Osteocyte (in vitro differentiated cells): ENCODE measurements at regions not wholly inside any gene's neighbourhood (a gene's known extent, or its start where the extent isn't known, plus 50 kb on each side); places are given as distances from the start of the nearest gene placed in this dataset.
A peak's percentile ranks its signal among the peaks of the same experiment; 100 is the strongest.

Experiments
- DNase-seq: peaks from one replicate; pipeline ENCODE4 v3.0.0; 2021; ENCODE audit warnings: mixed read lengths; ENCODE audit not compliant: unreplicated experiment; ENCODE audit errors: extremely low spot score
- H3K27ac Mint-ChIP-seq: one replicate; pipeline ENCODE4 v1.8.0; 2021; ENCODE audit warnings: mild to moderate bottlenecking, mixed read lengths; ENCODE audit not compliant: unreplicated experiment
- H3K27me3 Mint-ChIP-seq: one replicate; pipeline ENCODE4 v1.8.0; 2021; ENCODE audit warnings: mixed read lengths; ENCODE audit not compliant: unreplicated experiment
- H3K36me3 Mint-ChIP-seq: one replicate; pipeline ENCODE4 v1.8.0; 2021; ENCODE audit warnings: mixed read lengths; ENCODE audit not compliant: unreplicated experiment
- H3K4me1 Mint-ChIP-seq: one replicate; pipeline ENCODE4 v1.8.0; 2021; ENCODE audit warnings: mixed read lengths; ENCODE audit not compliant: unreplicated experiment
- H3K4me3 Mint-ChIP-seq: one replicate; pipeline ENCODE4 v1.8.0; 2021; ENCODE audit warnings: mild to moderate bottlenecking, moderate library complexity, mixed read lengths; ENCODE audit not compliant: unreplicated experiment
- H3K9me3 Mint-ChIP-seq: one replicate; pipeline ENCODE4 v1.8.0; 2021; ENCODE audit warnings: mixed read lengths; ENCODE audit not compliant: unreplicated experiment
- CTCF ChIP-seq: fragments of 200-600 bp; sonication (generic); IDR thresholded peaks from 2 replicates; pipeline ENCODE4 v1.5.0; 2021; ENCODE audit warnings: antibody characterized with exemption, mild to moderate bottlenecking, moderate library complexity

- no peak for TF ChIP-seq CTCF
- Mint-ChIP-seq H3K4me1 (peaks cover 15% of the 10 kb centered on the region), H3K4me3 (peak overlapping the region; percentile 1), H3K9me3 (no peaks in the 10 kb centered on the region), H3K36me3 (no peaks in the 10 kb centered on the region), H3K27ac (no peak overlapping the region), H3K27me3 (no peaks in the 10 kb centered on the region)
- no peak for DNase-seq
Measured at GRCh38 chr9:78574354-78575045, 277.6 kb downstream of the PSAT1 start.

- peaks cover 15% of the 10 kb centered on the region for H3K4me1 Mint-ChIP-seq
- TF ChIP-seq CTCF, result no peak
- no peak overlapping the region for H3K4me3 Mint-ChIP-seq
- no peaks in the 10 kb centered on the region for H3K9me3 Mint-ChIP-seq
- H3K27me3 Mint-ChIP-seq, result no peaks in the 10 kb centered on the region
- H3K36me3 Mint-ChIP-seq, result no peaks in the 10 kb centered on the region
- DNase-seq, result no peak
- no peak overlapping the region for H3K27ac Mint-ChIP-seq
Measured at GRCh38 chr9:78575081-78575480, 278.2 kb downstream of the PSAT1 start.

DNA sequence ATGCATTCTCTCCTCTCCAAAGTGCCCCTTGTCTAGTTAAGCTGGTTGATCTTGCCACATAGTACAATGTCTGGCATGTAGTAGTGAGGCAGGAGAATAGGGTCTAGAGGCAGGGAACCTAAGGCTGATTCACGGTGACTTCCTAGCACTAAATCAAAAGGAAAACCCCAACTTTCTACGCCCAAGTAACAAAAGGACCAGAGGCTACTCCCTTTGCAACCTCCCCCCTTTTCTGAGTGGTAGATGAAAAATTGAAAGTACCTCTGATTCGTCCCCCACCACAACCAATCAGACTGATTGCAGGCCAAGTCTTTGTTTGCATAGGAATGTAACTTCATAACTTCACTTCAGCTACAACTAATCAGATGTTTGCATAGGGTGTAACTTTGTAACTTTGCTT lies 278.8 kb downstream of the PSAT1 start:
- H3K27ac Mint-ChIP-seq, result no peak overlapping the region
- no peak overlapping the region for H3K4me3 Mint-ChIP-seq
- TF ChIP-seq CTCF, result no peak
- no peaks in the 10 kb centered on the region for H3K9me3 Mint-ChIP-seq
- H3K4me1 Mint-ChIP-seq, result peaks cover 15% of the 10 kb centered on the region
- H3K36me3 Mint-ChIP-seq, result no peaks in the 10 kb centered on the region
- DNase-seq, result no peak
- no peaks in the 10 kb centered on the region for H3K27me3 Mint-ChIP-seq

DNA sequence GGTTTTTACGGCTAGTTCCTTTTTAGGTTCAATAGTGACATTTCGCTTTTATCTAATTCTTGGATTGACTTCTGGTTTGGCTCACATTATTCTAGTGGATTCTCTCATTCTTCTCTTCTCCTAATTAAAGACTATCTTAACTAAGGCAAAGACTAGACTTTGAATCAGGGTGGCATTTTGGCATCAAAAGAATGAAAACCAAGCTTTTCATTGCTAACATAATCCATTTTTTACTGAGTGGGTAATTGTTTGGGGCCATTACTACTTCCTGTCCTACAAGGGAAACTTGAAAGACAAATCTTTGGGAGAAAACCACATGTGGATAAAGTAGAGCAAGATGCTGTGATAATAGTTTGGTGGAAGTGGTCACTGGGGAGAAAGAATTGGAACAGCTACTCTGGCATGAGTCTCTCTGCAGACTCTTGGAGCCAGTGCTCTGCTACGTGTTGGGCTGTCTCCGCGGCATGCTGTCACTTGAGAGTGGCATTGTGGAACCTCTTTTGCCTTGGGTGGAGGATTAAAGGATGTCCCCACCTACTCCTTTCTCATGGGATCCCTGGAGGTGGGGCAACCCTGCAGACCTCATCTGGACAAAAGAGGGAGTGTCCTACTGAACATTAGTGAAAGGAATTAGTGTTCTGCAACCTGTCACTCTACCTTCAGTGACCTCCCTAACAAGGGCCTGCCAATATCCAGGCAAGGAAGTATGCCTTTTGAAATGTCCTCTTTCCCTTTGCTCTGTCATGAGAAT lies 280.4 kb downstream of the PSAT1 start:
- peaks cover 15% of the 10 kb centered on the region for H3K4me1 Mint-ChIP-seq
- H3K4me3 Mint-ChIP-seq, result no peak overlapping the region
- H3K36me3 Mint-ChIP-seq, result no peaks in the 10 kb centered on the region
- H3K27me3 Mint-ChIP-seq, result no peaks in the 10 kb centered on the region
- H3K9me3 Mint-ChIP-seq, result no peaks in the 10 kb centered on the region
- DNase-seq, result no peak
- TF ChIP-seq CTCF, result no peak
- H3K27ac Mint-ChIP-seq, result no peak overlapping the region

DNA sequence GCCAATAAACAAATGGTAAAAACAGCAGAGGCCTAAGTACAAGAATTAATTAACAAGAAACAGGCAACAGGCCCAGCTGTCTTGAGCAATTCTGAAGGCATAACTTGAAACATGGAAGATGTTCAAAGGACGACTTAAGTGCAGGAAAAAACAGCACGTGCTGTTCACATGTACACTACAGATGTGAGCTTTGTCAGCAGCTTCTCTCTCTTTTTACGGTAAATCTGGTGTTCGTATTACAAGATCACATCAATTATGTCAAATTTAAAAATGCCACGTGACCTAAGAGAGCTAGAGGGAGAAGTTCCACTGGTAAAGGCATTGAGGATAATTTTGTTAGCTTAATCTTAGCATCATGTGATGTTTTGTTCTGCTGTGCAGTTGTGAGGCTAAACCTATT lies 281.1 kb downstream of the PSAT1 start:
- H3K27ac Mint-ChIP-seq, result no peak overlapping the region
- H3K9me3 Mint-ChIP-seq, result no peaks in the 10 kb centered on the region
- H3K4me3 Mint-ChIP-seq, result no peak overlapping the region
- no peak for DNase-seq
- peaks cover 15% of the 10 kb centered on the region for H3K4me1 Mint-ChIP-seq
- no peaks in the 10 kb centered on the region for H3K36me3 Mint-ChIP-seq
- TF ChIP-seq CTCF, result no peak
- no peaks in the 10 kb centered on the region for H3K27me3 Mint-ChIP-seq
